Activated CD4-positive, alpha-beta T cell treated with anti-CD3 and anti-CD28 coated beads, Interleukin-2, amount 50 U/mL, for 4 hours (primary cell): ENCODE measurements at regions not wholly inside any gene's neighbourhood (a gene's known extent, or its start where the extent isn't known, plus 50 kb on each side); places are given as distances from the start of the nearest gene placed in this dataset.
"Not testable (repeated sequence)": the region's sequence is repeated elsewhere in the genome, so short reads cannot be mapped to it uniquely, and the experiment has no call there.

Experiments
- DNase-seq, 2 experiments: peaks; one replicate each; pipeline ENCODE4 v3.0.0-alpha.2; 2020

DNA sequence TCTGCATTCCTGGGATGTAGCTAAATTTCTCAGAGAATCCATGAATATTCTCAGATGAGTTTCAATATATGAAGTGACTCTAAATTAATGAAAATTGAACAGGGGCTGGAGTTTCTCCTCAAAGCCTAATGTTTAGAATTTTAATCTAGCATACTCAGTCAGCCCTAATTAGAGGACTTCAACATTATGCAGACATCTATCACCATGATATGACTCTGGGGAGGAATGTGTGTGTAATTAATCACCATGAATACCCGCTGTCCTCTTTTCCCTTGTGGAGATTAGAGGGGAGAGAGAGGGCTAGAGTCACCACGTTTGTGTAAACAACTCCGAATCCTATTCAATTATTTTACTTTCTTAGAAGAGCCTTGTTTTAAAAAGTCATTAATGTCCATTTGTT lies 698.6 kb upstream of the MDGA2 start:
- no peak for DNase-seq

DNA sequence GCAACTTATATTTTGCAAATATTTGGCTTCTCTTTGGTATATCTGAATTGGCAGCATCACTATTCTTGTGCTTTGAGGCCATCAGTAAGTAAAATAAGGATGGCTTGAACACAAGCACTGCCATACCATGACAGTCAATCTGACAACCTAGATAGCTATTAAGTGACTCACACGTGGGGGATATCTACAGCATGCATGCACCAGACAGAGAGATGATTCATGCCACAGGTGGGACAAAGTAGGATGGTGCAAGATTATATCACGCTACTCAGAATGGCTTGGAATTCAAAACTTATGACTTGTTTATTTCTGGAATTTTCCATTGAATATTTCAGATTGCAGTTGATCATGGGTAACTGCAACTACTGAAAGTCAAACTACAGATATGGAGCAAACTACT lies 675.6 kb upstream of the MDGA2 start:
- DNase-seq: no peak

DNA sequence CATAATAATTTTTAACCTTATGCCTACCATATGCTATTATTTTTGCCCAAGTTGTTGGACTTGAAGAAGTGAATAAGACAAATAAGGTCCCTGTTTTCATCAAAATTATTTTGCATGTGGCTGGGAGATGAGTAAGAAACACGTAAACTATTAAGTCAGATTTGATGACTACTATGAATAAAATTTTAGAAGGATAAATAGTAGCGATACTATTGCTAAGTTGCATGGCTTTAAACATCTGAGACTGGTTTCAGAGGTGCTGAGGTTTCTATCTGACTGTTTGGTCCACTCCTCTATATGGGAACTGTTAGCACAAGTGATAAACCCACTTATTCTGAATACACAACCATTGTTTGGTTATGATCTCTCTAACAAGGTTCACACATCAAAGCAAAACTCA lies 674.3 kb upstream of the MDGA2 start:
- DNase-seq: no peak

DNA sequence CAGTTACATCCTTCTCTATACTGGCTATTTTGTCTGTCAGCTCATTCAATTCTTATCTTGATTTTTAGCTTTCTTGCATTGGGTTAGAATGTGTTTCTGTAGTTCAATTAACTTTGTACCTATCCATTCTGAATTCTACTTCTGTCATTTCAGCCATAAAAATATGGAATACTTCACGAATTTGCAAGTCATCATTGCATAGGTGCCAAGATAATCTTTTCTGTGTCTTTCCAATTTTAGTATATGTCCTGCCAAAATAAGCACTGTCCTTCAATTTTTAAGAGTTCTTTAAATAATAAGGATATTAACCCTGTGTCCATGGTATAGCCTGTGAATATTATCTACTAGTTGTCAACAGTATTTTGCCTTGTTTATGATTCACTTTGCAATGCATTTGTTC lies 665.7 kb upstream of the MDGA2 start:
- no peak for DNase-seq

DNA sequence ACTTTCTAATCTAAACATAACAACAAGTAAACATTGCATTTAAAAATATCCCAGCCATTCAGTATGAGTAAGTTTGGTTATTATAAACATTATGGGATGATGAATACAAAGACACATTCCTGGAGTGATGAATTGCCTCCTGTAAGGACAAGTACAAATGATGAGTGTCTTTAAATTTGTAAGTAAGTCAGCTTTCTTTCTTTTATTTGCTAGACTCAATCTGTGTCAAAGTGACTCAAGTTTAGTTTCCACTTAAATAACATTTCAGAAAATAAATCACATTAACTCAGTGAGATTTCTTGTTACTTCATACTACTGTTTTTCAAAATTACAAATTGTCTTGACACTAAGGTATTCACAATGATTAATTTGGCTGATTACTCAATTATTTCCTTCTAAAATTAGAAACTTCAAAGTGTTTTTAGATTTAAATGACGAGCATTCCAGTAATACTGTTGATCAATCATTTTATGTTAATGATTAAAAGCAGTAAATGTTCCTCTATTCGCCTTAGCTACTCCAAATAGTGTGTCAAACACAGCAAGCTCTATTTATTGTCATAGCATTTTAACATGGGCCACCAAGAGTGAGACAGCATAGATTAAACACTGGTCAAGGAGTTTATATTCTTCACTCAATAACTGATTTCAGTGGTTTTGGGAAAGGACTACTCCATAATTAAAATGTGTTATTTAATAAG lies 658.0 kb upstream of the MDGA2 start:
- no peak for DNase-seq

DNA sequence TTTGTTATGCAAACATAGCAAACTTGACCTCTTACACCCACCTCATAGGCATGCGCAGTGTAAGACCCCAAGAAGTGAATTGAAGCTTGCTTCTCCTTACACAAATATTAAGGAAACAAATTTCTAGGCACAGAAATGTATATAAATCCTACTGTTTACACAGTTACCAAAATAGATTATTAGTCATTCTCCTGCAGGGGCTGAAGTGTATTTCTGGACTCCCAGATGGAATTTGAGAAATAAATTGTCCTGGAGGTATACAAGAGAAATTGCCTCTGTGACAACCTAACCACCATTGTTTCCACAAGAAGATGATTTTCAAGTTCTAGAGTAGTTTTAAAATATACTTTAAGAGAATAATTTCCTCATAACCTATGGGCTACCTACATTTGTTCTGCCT lies 656.0 kb upstream of the MDGA2 start:
- no peak for DNase-seq

DNA sequence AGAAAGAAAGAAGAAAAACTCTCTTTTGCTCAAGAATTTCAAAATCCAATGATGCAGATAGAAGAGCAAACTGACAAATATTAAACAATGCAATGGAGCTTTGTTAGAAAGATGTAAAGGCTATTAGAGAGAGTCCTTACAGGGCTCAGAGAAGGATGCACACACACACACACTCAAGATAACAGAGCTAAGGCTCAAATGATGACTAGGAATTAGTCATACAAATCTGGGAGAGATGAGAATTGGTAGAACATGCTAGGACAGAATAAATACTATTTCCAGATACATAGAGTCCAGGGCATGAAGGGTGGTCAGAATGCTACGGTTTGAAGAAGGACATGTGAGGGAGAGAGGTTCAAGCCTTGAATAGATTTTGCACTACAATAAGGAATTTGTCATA lies 650.1 kb upstream of the MDGA2 start:
- DNase-seq: no peak

DNA sequence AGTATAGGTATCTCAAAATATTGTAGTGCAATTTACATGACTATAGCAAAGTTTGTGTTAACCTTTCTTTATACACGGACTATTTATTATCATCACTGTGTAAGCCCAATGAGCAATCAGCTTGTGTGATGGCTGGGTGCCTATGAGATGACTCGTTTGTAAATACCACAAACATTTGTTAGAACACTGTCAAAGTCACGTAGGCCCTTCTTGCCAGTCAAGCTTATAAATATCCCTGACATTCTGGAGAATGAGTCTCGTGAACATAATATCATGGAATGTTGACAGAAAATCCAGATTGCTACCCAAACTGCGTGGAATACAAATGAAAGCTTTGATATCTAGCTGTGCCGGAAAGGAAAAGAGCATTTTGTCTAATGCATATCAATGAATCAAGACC lies 648.3 kb upstream of the MDGA2 start:
- DNase-seq: no peak

DNA sequence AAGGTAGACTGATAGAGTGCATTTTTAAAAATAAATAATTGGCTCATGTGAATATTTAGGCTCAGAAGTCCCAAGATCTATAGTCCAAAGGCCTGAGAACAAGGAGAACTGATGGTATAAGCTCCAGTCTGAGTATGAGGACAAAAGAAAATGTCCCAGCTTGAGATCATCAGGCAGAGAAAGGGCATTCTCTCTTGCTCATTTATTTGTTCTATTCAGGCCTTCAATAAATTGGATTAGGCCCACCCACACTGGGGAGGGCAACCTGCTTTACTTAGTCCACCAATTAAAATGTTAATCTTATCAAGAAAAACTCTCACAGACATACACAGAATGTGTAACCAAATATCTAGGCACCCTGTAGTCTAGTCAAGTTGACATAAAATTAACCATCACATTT lies 644.4 kb upstream of the MDGA2 start:
- no peak for DNase-seq

DNA sequence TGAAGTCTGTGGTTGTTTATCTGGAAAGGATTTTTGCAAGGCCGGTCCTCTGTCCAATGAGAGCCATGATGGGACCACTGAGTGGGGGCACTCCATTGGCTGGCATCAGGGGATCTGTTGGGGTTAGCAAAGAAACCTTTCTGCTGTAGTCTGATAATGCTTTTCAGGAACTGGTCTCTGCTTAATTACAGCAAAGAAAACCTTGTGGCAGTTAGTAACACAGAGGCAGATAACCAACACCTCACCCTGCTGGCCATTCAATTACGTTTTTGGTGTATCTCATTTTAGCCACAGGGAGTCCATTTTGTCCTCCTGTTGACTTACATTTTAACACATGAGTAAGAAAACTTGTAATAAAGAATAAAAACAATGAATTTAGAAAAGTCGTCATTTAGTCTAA lies 629.3 kb upstream of the MDGA2 start:
- DNase-seq: no peak

DNA sequence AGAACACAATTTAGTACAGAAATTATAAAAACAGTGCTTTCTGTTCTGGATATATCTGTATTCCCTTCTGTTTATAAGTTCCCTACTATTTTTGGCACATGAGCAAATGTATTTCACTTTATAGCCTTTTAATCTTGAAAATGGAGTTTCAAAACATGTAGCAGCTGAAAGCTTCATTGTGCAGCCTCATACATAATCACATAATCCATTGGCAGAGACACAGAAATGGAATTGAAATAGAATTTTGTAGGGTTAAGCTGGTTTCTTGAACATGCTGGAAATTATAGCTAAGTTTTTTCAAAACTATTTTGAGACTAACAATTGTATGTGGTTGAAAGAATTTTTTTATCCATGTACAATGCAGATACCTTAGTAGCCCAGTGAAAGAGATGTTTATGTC lies 614.3 kb upstream of the MDGA2 start:
- DNase-seq: no peak

DNA sequence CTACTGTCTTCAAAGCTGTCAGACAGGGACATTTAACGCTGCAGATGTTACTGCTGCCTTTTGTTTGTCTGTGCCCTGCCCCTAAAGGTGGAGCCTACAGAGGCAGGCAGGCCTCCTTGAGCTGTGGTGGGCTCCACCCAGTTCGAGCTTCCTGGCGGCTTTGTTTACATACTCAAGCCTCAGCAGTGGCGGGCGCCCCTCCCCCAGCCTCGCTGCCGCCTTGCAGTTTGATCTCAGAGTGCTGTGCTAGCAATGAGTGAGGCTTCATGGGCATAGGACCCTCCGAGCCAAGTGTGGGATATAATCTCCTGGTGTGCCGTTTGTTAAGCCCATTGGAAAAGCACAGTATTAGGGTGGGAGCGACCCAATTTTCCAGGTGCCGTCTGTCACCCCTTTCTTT lies 609.8 kb upstream of the MDGA2 start:
- not testable (repeated sequence) for DNase-seq

DNA sequence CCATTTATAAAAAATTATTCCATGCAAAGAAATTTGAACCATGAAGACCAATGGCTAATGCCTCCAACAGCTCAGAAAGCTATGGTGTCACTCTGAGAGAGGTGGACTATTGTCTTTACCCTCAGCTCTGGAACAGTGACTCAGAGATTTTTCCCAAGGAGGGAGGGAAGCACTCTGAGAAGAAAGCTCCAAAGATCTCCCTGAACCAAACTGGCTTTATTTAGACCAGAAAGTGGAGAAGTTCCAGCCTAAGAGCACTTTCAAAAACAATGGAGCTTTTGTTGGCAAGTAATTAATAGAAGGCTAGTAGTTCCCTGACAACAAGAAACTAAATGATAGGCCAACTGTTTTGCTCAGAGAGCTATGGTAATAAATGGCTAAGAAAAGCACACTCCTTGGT lies 599.9 kb upstream of the MDGA2 start:
- no peak for DNase-seq

DNA sequence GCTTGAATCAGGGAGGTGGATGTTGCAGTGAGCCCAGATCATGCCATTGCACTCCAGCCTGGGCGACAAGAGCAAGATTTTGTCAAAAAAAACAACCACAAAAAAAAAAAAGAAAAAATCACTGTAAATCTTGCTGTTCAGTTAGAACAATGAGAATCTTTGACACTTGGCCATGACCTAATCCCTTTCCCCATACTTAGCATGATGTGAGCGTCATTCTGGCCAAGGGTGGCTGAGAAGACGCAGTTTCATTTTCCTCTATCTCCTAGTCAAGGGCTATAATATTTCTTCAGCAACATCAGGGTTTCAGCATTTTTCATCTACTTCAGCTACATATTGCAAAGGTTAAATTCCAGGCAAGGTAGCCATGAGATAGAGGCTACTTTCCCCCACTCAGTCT lies 599.4 kb upstream of the MDGA2 start:
- DNase-seq: no peak

DNA sequence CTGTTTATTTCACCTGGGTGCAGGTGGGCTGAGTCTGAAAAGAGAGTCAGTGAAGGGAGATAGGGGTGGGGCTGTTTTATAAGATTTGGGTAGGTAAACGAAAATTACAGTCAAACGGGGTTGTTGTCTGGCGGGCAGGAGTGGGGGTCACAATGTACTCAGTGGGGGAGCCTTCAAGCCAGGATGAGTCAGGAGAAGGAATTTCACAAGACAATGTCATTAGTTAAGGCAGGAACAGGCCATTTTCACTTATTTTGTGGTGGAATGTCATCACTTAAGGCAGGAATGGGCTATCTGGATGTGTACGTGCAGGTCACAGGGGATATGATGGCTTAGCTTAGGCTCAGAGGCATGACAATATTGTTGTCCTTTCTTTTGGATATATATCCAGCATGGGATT lies 592.5 kb upstream of the MDGA2 start:
- not testable (repeated sequence) for DNase-seq

DNA sequence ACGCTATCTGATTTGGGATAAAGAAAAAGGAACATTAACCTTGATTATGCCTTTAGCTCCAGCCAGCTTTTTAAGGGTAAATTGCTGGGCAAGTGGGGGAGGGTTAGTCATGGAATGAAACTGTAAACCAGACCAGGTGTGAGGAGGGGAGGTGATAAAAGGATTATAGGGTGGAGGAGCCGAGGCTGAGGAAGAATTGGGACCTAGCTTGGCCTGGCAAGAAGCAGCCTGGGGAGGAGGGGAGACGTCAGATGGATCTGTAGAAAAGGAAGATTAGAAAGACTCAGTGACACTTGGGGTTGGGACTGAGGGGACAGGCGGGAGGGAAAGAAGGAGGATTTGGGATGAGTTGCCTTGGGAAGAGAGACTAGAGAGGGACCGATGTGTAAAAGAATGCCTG lies 590.8 kb upstream of the MDGA2 start:
- DNase-seq: not testable (repeated sequence)

DNA sequence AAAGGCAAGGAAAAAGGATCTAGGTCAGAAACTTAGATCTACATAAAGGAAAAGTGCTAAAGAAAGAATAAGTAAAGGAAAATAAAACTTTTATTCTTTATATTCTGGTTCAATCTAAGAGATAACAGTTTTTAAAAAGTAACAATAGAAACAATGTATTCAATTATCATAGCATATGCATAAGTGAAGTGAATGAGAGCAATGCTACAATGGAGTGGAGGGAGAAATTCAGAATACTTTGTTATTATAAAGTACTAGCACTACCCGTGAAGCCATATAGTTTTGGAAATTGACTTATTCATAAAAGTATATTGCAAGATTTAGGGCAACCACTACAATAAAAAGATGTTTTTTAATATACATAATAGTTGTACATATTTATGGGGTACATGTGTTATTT lies 586.0 kb upstream of the MDGA2 start:
- DNase-seq: no peak

DNA sequence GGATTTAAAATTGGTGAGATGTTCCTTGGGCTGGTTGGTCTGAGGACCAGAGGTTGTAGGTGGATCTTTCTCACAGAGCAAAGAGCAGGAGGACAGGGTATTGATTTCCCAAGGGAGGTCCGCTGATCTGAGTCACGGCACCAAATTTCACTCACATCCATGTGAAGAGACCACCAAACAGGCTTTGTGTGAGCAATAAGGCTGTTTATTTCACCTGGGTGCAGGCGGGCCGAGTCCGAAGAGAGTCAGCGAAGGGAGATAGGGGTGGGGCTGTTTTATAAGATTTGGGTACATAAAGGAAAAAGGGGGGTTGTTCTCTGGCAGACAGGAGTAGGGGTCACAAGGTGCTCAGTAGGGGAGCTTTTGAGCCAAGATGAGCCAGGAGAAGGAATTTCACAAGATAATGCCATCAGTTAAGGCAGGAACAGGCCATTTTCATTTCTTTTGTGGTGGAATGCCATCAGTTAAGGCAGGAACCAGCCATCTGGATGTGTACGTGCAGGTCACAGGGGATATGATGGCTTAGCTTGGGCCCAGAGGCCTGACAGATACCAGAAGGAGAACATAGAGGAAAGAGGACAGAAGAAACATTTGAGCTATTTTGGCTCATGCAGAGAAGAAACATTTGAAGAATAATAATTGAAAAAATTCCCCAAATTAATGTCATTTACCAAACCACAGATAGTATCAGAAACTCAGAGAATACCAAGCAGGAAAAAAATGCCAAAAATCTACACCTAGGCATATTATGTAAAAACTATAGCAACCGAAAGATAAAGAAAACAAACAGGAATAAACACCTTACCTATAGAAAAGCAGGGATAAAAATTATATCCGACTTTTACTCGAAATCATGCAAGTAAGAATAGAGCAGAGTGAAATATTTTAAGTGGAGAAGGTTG lies 585.2 kb upstream of the MDGA2 start:
- DNase-seq: not testable (repeated sequence)

DNA sequence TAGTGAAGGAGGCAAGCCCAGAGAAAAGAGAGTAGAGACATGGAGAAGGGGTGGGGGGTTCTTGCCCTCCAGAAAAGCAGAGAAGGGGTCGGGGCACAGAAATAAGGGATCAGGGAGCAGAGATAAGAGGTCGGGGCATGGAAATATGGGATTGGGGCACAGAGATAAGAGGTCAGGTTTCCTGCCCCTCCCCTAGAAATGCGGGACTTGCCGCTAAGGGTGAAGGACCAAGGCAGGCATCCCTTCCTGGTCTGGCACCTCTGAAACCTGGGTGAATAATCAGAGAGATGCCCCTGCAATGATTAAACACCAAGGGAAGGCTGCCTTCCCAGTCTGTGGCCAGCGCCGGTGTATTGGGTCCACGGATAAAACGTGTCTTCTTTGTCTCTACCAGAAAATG lies 584.5 kb upstream of the MDGA2 start:
- DNase-seq: not testable (repeated sequence)

DNA sequence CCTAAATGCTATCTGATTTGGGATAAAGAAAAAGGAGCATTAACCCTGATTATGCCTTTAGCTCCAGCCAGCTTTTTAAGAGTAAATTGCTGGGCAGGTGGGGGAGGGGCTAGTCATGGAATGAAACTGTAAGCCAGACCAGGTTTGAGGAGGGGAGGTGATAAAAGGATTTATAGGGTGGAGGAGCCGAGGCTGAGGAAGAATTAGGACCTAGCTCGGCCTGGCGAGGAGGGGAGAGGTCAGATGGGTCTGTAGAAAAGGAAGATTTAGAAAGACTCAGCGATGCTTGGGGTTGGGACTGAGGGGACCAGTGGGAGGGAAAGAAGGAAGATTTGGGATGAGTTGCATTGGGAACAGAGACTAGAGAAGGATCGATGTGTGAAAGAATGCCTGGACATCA lies 583.8 kb upstream of the MDGA2 start:
- not testable (repeated sequence) for DNase-seq

DNA sequence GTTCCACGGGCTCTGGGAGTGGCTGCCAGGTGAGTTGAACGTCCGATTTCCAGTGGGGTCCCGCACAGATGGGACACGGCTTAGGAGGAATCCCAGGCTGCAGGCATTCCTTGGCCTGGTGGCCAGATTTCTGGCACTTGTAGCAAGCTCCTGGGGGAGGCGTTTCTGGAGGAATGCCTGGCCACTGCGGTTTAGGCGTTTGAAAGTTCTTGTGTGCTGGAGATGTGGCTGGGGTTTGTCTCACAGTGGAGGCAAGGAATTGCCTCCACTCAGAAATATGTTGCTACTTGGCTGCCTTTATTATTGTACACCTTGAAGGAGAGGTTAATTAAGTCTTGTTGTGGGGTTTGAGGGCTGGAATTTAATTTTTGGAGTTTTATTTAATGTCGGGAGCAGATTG lies 583.3 kb upstream of the MDGA2 start:
- not testable (repeated sequence) for DNase-seq

DNA sequence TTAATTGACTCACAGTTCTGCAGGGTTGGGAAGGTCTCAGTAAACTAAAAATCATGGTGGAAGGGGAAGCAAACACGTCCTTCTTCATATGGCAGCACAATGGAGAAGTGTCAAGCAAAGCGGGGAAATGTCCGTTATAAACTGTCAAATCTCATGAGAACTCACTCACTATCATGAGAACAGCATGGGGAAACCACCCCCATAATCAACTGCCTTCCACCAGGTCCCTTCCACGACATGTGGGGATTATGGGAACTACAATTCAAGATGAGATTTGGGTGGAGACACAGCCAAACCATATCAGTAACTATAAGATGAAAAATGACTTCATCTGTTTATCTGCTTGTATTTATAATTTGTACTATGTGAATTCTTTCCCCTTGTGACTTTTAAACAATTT lies 577.6 kb upstream of the MDGA2 start:
- DNase-seq: no peak

DNA sequence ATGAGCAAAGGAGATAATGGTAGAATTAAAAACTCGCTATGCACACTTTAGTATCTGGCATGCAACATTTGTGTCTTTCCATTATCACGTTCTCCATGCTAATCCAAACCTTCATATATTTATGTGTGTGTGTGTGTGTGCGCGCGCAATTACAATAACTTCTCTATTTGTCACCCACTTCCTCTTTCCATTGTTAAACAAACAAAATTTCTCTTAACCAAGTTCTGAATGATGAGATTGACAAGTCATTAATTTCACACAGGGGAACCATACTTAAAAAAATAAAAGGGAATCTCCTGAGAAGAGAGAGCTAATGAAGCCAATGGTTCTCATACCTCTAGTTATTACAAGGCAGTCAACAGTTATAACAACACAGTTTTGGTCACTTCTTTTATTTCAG lies 575.9 kb upstream of the MDGA2 start:
- no peak for DNase-seq

DNA sequence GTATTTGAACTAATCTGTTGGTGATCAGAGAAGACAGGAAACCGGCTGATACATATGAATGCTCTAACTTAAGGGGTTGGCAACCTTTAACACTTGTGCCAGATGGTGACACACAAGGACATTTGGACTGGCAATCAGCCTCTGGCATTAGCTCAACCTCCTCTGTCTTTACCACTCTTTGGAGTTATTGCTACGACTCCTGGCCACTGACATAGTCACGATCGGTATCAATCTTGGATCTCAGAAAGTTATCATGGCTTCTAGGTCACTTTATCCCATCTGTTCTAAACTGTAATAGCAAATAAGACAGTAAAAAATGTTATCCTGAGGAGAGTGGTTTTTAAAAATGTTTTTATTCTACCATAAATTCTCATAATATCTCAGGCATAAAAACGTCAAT lies 575.2 kb upstream of the MDGA2 start:
- DNase-seq: no peak

DNA sequence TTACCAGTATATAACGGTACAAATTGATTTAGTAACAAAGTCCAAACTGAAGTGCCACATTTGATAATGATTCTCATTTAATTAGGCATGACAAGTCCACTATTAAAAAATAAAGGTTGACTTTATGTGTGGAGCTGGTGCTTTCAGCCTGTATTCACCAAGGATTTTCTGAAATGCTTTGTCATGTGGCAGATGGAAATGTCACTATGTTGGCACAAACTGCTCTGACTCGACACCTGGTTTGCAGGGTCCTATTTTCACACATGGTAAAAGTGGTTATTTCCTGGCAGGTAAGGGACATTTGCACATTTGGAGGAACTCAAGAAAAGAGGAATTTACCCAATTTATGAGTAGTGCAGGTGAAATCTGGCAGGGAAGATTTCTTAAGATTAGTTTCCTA lies 572.6 kb upstream of the MDGA2 start:
- DNase-seq: no peak
